WTC11 (cell line): ENCODE measurements at regions not wholly inside any gene's neighbourhood (a gene's known extent, or its start where the extent isn't known, plus 50 kb on each side); places are given as distances from the start of the nearest gene placed in this dataset.

Experiments used
- ATAC-seq: fragments of 200-7000 bp; cut with Tn5 transposase; 2 replicates; pipeline ENCODE4 v1.10.0; 2021; ENCODE audit warnings: mild to moderate bottlenecking, moderate library complexity
- CTCF ChIA-PET: fragments of 300-600 bp; sonication (Branson Sonifier 250); formaldehyde crosslinking; loops from one replicate; lab custom pipeline; 2021; ENCODE audit warnings: antibody characterized with exemption; lab: Charles Lee
- POLR2A ChIA-PET: fragments of 350-600 bp; sonication (Branson Sonifier 250); formaldehyde crosslinking; loops from one replicate; lab custom pipeline; 2021; ENCODE audit warnings: antibody characterized with exemption; lab: Charles Lee
- DNase-seq: peaks from one replicate; pipeline ENCODE4 v3.0.0; 2021; ENCODE audit warnings: low spot score
- H3K27ac Mint-ChIP-seq: 2 replicates; pipeline ENCODE4 v1.8.0; 2021; ENCODE audit warnings: mixed read lengths
- H3K27me3 Mint-ChIP-seq: 2 replicates; pipeline ENCODE4 v1.8.0; 2021; ENCODE audit warnings: low read depth, mild to moderate bottlenecking, moderate library complexity, mixed read lengths
- H3K36me3 Mint-ChIP-seq: 2 replicates; pipeline ENCODE4 v1.8.0; 2021; ENCODE audit warnings: mixed read lengths
- H3K4me1 Mint-ChIP-seq: 2 replicates; pipeline ENCODE4 v1.8.0; 2022; ENCODE audit warnings: mixed read lengths
- H3K4me3 Mint-ChIP-seq: 2 replicates; pipeline ENCODE4 v1.8.0; 2021; ENCODE audit warnings: mild to moderate bottlenecking, moderate library complexity, mixed read lengths
- H3K9me3 Mint-ChIP-seq: 2 replicates; pipeline ENCODE4 v1.8.0; 2021; ENCODE audit warnings: mixed read lengths
- AFF4 ChIP-seq: sonication (generic); formaldehyde crosslinking; IDR thresholded peaks from 2 replicates; pipeline ENCODE4 v1.8.1; 2023; ENCODE audit warnings: mild to moderate bottlenecking, missing genetic modification reagents, borderline replicate concordance
- ATF2 ChIP-seq: sonication (generic); formaldehyde crosslinking; IDR thresholded peaks from 2 replicates; pipeline ENCODE4 v1.8.1; 2022; ENCODE audit warnings: low read depth, missing genetic modification reagents, borderline replicate concordance
- CDX4 ChIP-seq: fragments of 250-450 bp; sonication (Bioruptor Pico); IDR thresholded peaks from 2 replicates; pipeline ENCODE4 v1.9.0; 2021; ENCODE audit warnings: moderate library complexity, mild to moderate bottlenecking, inconsistent platforms, borderline replicate concordance
- CREM ChIP-seq: sonication (generic); formaldehyde crosslinking; IDR thresholded peaks from 2 replicates; pipeline ENCODE4 v1.8.1; 2022; ENCODE audit warnings: mild to moderate bottlenecking, missing genetic modification reagents, moderate library complexity
- E2F1 ChIP-seq: sonication (generic); formaldehyde crosslinking; IDR thresholded peaks from 2 replicates; pipeline ENCODE4 v1.8.0; 2022; ENCODE audit warnings: mild to moderate bottlenecking, missing genetic modification reagents
- E2F4 ChIP-seq: sonication (generic); formaldehyde crosslinking; IDR thresholded peaks from 2 replicates; pipeline ENCODE4 v1.8.1; 2022; ENCODE audit warnings: low read depth, mild to moderate bottlenecking, moderate library complexity, missing genetic modification reagents, borderline replicate concordance
- EMX1 ChIP-seq: fragments of 250-450 bp; sonication (Bioruptor Pico); IDR thresholded peaks from 2 replicates; pipeline ENCODE4 v1.8.0; 2021; ENCODE audit warnings: mild to moderate bottlenecking
- FOXK1 ChIP-seq: sonication (generic); formaldehyde crosslinking; IDR thresholded peaks from 2 replicates; pipeline ENCODE4 v1.8.0; 2022; ENCODE audit warnings: mild to moderate bottlenecking, moderate library complexity, missing genetic modification reagents
- HMGA2 ChIP-seq: fragments of 250-450 bp; sonication (Bioruptor Pico); IDR thresholded peaks from 2 replicates; pipeline ENCODE4 v1.4.0; 2021; ENCODE audit warnings: mild to moderate bottlenecking, moderate library complexity
- KAT7 ChIP-seq: sonication (generic); formaldehyde crosslinking; IDR thresholded peaks from 2 replicates; pipeline ENCODE4 v1.8.1; 2023; ENCODE audit warnings: missing genetic modification reagents, mild to moderate bottlenecking, borderline replicate concordance
- MAX ChIP-seq: sonication (generic); formaldehyde crosslinking; IDR thresholded peaks from 2 replicates; pipeline ENCODE4 v1.8.0; 2022; ENCODE audit warnings: mild to moderate bottlenecking, missing genetic modification reagents
- MLX ChIP-seq: sonication (generic); formaldehyde crosslinking; IDR thresholded peaks from 2 replicates; pipeline ENCODE4 v1.8.1; 2023; ENCODE audit warnings: mild to moderate bottlenecking, missing genetic modification reagents, moderate library complexity
- MYBL2 ChIP-seq: sonication (generic); formaldehyde crosslinking; IDR thresholded peaks from 2 replicates; pipeline ENCODE4 v1.8.1; 2023; ENCODE audit warnings: mild to moderate bottlenecking, moderate library complexity, missing genetic modification reagents
- RELA ChIP-seq: sonication (generic); formaldehyde crosslinking; IDR thresholded peaks from 2 replicates; pipeline ENCODE4 v1.8.1; 2022; ENCODE audit warnings: missing genetic modification reagents, mild to moderate bottlenecking, borderline replicate concordance
- RORB ChIP-seq: fragments of 250-450 bp; sonication (Bioruptor Pico); IDR thresholded peaks from 2 replicates; pipeline ENCODE4 v1.9.0; 2021; ENCODE audit warnings: mild to moderate bottlenecking
- SMAD3 ChIP-seq: sonication (generic); formaldehyde crosslinking; IDR thresholded peaks from 2 replicates; pipeline ENCODE4 v1.8.0; 2022; ENCODE audit warnings: missing genetic modification reagents, mild to moderate bottlenecking, borderline replicate concordance
- SMAD4 ChIP-seq: sonication (generic); formaldehyde crosslinking; IDR thresholded peaks from 2 replicates; pipeline ENCODE4 v1.8.0; 2022; ENCODE audit warnings: mild to moderate bottlenecking, missing genetic modification reagents
- SOX15 ChIP-seq: fragments of 250-450 bp; sonication (Bioruptor Pico); IDR thresholded peaks from 2 replicates; pipeline ENCODE4 v1.9.0; 2021; ENCODE audit warnings: mild to moderate bottlenecking
- TP53 ChIP-seq: sonication (generic); formaldehyde crosslinking; IDR thresholded peaks from 2 replicates; pipeline ENCODE4 v1.8.1; 2023; ENCODE audit warnings: mild to moderate bottlenecking, missing genetic modification reagents
- ZNF121 ChIP-seq: sonication (generic); formaldehyde crosslinking; IDR thresholded peaks from 2 replicates; pipeline ENCODE4 v1.8.0; 2023; ENCODE audit warnings: missing genetic modification reagents
- ZNF317 ChIP-seq: sonication (generic); formaldehyde crosslinking; IDR thresholded peaks from 2 replicates; pipeline ENCODE4 v1.8.1; 2023; ENCODE audit warnings: low read depth, mild to moderate bottlenecking, moderate library complexity, missing genetic modification reagents, borderline replicate concordance

GRCh38 chr22:22983816-22984215 lies 86.5 kb upstream of the GNAZ start:
- Mint-ChIP-seq H3K27ac (no peak overlapping the region), H3K9me3 (peaks cover 74% of the 10 kb centered on the region), H3K4me1 (no peaks in the 10 kb centered on the region), H3K36me3 (peaks cover 42% of the 10 kb centered on the region), H3K4me3 (no peak overlapping the region), H3K27me3 (peaks cover 60% of the 10 kb centered on the region)
- DNase-seq (no peak), ATAC-seq (no peak)
- ChIA-PET POLR2A (no interaction called here), CTCF (no interaction called here)
- TF ChIP-seq SMAD3 (no peak), ZNF317 (no peak), KAT7 (no peak), MLX (CRISPR knock-in tag) (no peak), TP53 (CRISPR knock-in tag) (no peak), RORB (no peak), E2F1 (CRISPR knock-in tag) (no peak), ATF2 (CRISPR knock-in tag) (no peak), RELA (no peak)

GRCh38 chr22:22984967-22985366 lies 85.4 kb upstream of the GNAZ start:
- Mint-ChIP-seq H3K36me3 (peaks cover 34% of the 10 kb centered on the region), H3K9me3 (peaks cover 64% of the 10 kb centered on the region), H3K27me3 (peaks cover 54% of the 10 kb centered on the region), H3K4me1 (no peaks in the 10 kb centered on the region), H3K4me3 (no peak overlapping the region), H3K27ac (no peak overlapping the region)
- ATAC-seq (no peak), DNase-seq (no peak)
- no peak for TF ChIP-seq MYBL2 (CRISPR knock-in tag)
- POLR2A ChIA-PET = no interaction called here
- CTCF ChIA-PET = no interaction called here

GRCh38 chr22:22986008-22986407 lies 84.3 kb upstream of the GNAZ start:
- ATAC-seq = no peak
- no peak for TF ChIP-seq E2F4 (CRISPR knock-in tag)
- no peak for TF ChIP-seq RORB
- TF ChIP-seq FOXK1 = no peak
- H3K27ac Mint-ChIP-seq = no peak overlapping the region
- H3K4me3 Mint-ChIP-seq = no peak overlapping the region
- peaks cover 53% of the 10 kb centered on the region for H3K9me3 Mint-ChIP-seq
- CTCF ChIA-PET = interaction anchor here (1.3 kb wide), 1 partner anchor 26 kb away, joined by 3 read pairs; no protein-coding TSS in a partner anchor
- H3K4me1 Mint-ChIP-seq = no peaks in the 10 kb centered on the region
- DNase-seq = no peak
- POLR2A ChIA-PET = no interaction called here
- peaks cover 24% of the 10 kb centered on the region for H3K36me3 Mint-ChIP-seq
- H3K27me3 Mint-ChIP-seq = peaks cover 57% of the 10 kb centered on the region

- ChIA-PET CTCF (interaction anchor here (1.3 kb wide), 1 partner anchor 27 kb away, joined by 3 read pairs; no protein-coding TSS in a partner anchor), POLR2A (no interaction called here)
- H3K9me3 Mint-ChIP-seq = peaks cover 48% of the 10 kb centered on the region
- H3K4me1 Mint-ChIP-seq = no peaks in the 10 kb centered on the region
- H3K27me3 Mint-ChIP-seq = peaks cover 56% of the 10 kb centered on the region
- no peak for ATAC-seq
- H3K36me3 Mint-ChIP-seq = peaks cover 21% of the 10 kb centered on the region
- no peak overlapping the region for H3K27ac Mint-ChIP-seq
- DNase-seq = no peak
- H3K4me3 Mint-ChIP-seq = no peak overlapping the region
- TF ChIP-seq HMGA2 (CRISPR knock-in tag) (no peak), EMX1 (no peak), CDX4 (CRISPR knock-in tag) (no peak), SOX15 (no peak), AFF4 (CRISPR knock-in tag) (no peak), MLX (CRISPR knock-in tag) (no peak), MAX (CRISPR knock-in tag) (no peak), SMAD4 (CRISPR knock-in tag) (no peak), ZNF121 (no peak), CREM (CRISPR knock-in tag) (no peak)
Measured at GRCh38 chr22:22986640-22987039, 83.7 kb upstream of the GNAZ start.
